Colonic mucosa (tissue), 4 donors: ENCODE measurements at regions not wholly inside any gene's neighbourhood (a gene's known extent, or its start where the extent isn't known, plus 50 kb on each side); places are given as distances from the start of the nearest gene placed in this dataset.

Experiments
- DNase-seq: peaks from one replicate; pipeline ENCODE4 v3.0.0-alpha.2; 2020
- H3K27ac ChIP-seq: fragments of 200-600 bp; one replicate; pipeline ENCODE4 v1.8.0; 2021
- H3K27me3 ChIP-seq: fragments of 200-600 bp; one replicate; pipeline ENCODE4 v1.8.0; 2021
- H3K36me3 ChIP-seq: fragments of 200-600 bp; one replicate; pipeline ENCODE4 v1.8.0; 2021
- H3K4me1 ChIP-seq: fragments of 200-600 bp; one replicate; pipeline ENCODE4 v1.8.0; 2021; ENCODE audit warnings: mild to moderate bottlenecking
- H3K4me3 ChIP-seq: fragments of 200-600 bp; one replicate; pipeline ENCODE4 v1.8.0; 2021
- H3K9ac ChIP-seq, 2 donors: one replicate each; pipeline ENCODE4 v1.7.0; 2013; ENCODE audit warnings: control low read depth in 2 of 2, low read depth in 2 of 2, low read length in 2 of 2
- H3K9me3 ChIP-seq: fragments of 200-600 bp; one replicate; pipeline ENCODE4 v1.8.0; 2021
- CTCF ChIP-seq: fragments of 200-600 bp; IDR thresholded peaks from one replicate; pipeline ENCODE4 v1.8.0; 2022; ENCODE audit warnings: antibody characterized with exemption, mild to moderate bottlenecking
- intact Hi-C: fragments of 100-400 bp; cut with DNase I; formaldehyde crosslinking; loops from one replicate; pipeline ENCODE4 v1.14.1; 2022
- donor health status: healthy.
- donor health status: DM: no; HTN: no; CAD: no.
- donor health status: DM: no; HTN: no; CAD: no.

- Histone ChIP-seq H3K36me3 (no peaks in the 10 kb centered on the region), H3K27ac (no peak overlapping the region), H3K4me1 (no peaks in the 10 kb centered on the region), H3K9me3 (no peaks in the 10 kb centered on the region), H3K27me3 (no peaks in the 10 kb centered on the region), H3K9ac (no peak overlapping the region), H3K4me3 (no peak overlapping the region)
- no peak for TF ChIP-seq CTCF
- no peak for DNase-seq
- intact Hi-C loops = no loop called here
Observed at GRCh38 chr16:79365702-79366101, 234.8 kb downstream of the MAF start.

GRCh38 chr16:79363484-79363883 is 237.1 kb downstream of the MAF start:
- H3K9me3 ChIP-seq = no peaks in the 10 kb centered on the region
- H3K27ac ChIP-seq = no peak overlapping the region
- intact Hi-C loops = no loop called here
- H3K27me3 ChIP-seq = no peaks in the 10 kb centered on the region
- H3K9ac ChIP-seq = no peak overlapping the region
- no peak overlapping the region for H3K4me3 ChIP-seq
- H3K36me3 ChIP-seq = no peaks in the 10 kb centered on the region
- no peaks in the 10 kb centered on the region for H3K4me1 ChIP-seq
- no peak for DNase-seq
- TF ChIP-seq CTCF = no peak

GRCh38 chr16:79363035-79363434 is 237.5 kb downstream of the MAF start:
- no peak for TF ChIP-seq CTCF
- no peaks in the 10 kb centered on the region for H3K4me1 ChIP-seq
- no peak for DNase-seq
- no peaks in the 10 kb centered on the region for H3K9me3 ChIP-seq
- H3K27ac ChIP-seq = no peak overlapping the region
- H3K27me3 ChIP-seq = no peaks in the 10 kb centered on the region
- no peak overlapping the region for H3K9ac ChIP-seq
- no peak overlapping the region for H3K4me3 ChIP-seq
- no peaks in the 10 kb centered on the region for H3K36me3 ChIP-seq
- intact Hi-C loops = no loop called here

- H3K4me3 ChIP-seq = no peak overlapping the region
- no peaks in the 10 kb centered on the region for H3K36me3 ChIP-seq
- no peak for DNase-seq
- no peak overlapping the region for H3K9ac ChIP-seq
- no peaks in the 10 kb centered on the region for H3K9me3 ChIP-seq
- no peaks in the 10 kb centered on the region for H3K27me3 ChIP-seq
- no peak overlapping the region for H3K27ac ChIP-seq
- intact Hi-C loops = no loop called here
- no peaks in the 10 kb centered on the region for H3K4me1 ChIP-seq
- TF ChIP-seq CTCF = no peak
Observed at GRCh38 chr16:79362300-79362970, 238.1 kb downstream of the MAF start.

GRCh38 chr16:79361132-79361751 is 239.3 kb downstream of the MAF start:
- no peak for TF ChIP-seq CTCF
- no peak overlapping the region for H3K4me3 ChIP-seq
- H3K36me3 ChIP-seq = no peaks in the 10 kb centered on the region
- H3K27me3 ChIP-seq = no peaks in the 10 kb centered on the region
- DNase-seq = no peak
- no peak overlapping the region for H3K9ac ChIP-seq
- no peaks in the 10 kb centered on the region for H3K4me1 ChIP-seq
- H3K27ac ChIP-seq = no peak overlapping the region
- intact Hi-C loops = no loop called here
- no peaks in the 10 kb centered on the region for H3K9me3 ChIP-seq
